ENCODE measurements at regions not wholly inside any gene's neighbourhood (a gene's known extent, or its start where the extent isn't known, plus 50 kb on each side); places are given as distances from the start of the nearest gene placed in this dataset.

DNA sequence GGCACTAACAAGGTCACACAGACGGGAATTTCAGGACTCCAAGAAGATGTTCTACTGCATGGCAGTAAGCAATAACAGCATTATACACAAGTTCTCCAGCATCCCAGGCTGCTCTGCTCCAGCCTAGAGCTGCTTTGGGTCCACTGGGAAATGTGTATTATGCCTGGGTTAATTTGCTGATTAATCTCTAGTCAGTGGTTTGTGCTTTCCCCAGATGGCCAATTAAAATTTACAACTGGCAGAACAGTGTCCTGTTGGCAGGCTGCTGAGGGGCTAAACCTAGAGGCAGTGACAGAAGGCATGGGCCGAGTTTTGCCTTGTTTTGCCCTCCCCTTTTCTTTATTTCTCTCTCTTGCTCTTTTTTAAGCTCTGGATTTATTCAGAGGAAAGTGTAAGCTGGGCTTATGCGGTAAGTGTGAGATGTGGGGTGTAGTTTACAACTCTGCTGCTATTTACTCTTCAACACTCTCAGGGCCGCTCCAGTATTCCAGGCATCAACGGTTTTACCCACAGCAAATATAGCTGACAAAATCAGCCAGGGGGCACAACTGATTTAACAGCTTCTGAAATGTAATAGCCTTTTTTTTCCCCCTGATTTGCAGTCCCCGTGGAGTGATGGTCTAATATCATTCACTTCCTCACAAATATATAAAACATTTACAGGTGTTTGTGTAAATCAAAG lies 348.0 kb downstream of the GPD2 start:
- TF ChIP-seq ZFX (IDR thresholded peaks at IDR 0.05; ENCODE audit: borderline replicate concordance) = no peak
- no peak for TF ChIP-seq CTCF (IDR thresholded peaks at IDR 0.05)
- no peak overlapping the region for H3K27ac ChIP-seq

- H3K27ac ChIP-seq = no peak overlapping the region
- TF ChIP-seq ZFX (IDR thresholded peaks at IDR 0.05; ENCODE audit: borderline replicate concordance) (no peak), CTCF (IDR thresholded peaks at IDR 0.05) (no peak)
Measured at GRCh38 chr2:156787517-156787916, 351.3 kb downstream of the GPD2 start.

DNA sequence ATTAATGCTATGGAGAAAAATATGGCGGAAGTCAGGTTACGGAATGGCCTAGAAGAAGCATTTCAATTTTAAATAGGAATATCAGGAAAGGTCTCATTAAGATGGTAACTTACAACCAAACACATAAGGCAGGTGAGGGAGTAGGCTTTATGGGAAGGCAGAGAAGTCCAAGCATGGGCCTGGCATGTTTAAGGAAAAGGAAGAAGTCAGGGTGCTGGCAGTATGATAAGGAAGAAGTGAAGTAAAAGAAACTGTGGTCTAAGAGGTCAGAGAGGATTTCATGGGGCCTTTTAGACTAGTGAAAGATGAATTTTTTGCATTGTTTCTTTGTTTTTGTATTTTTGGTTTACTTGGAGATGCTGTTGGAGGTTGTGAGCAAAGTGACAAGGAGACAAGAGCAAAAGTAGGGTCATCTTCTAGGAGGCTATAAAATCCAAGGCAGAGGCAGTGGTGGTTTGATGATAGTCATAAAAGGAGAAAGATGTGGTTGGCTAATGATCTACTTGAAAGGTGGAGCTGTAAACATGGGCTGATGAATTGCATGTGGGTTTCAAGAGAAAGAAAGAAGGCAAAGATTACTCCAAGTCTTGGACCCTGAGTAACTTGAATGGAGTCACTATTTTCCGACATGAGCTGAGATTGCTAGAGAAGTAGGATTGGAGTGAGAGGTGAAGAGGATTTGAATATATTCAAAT lies 354.3 kb downstream of the GPD2 start:
- TF ChIP-seq ZFX (IDR thresholded peaks at IDR 0.05; ENCODE audit: borderline replicate concordance) (no peak), CTCF (IDR thresholded peaks at IDR 0.05) (no peak)

DNA sequence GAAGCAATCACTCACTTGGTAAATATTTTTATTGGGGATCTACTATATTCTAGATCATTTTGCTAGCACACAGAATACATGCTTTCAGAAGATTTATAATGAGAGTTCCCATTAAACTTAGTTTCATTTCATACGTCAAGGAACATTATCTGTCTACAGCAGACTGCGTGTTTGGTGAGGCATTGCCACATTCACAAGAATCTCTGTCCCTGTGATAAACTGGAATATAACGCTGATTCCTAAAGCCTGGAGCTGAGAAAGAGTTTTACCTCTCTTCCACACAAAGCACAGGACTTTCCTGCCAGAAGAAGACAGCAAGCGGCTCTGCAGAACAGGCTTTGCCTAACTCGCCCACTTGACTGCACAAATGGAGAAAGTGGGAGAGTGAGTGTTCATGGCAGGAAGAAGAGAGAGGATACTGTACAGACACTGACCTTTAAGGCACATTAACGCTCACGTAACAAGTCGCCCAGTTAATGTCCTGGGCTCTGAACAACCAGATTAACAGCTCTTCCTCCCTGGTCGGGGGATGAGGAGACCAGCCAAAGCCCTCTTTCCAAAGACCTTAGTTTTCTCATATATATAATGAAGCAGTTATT lies 356.2 kb downstream of the GPD2 start:
- TF ChIP-seq ZFX (IDR thresholded peaks at IDR 0.05; ENCODE audit: borderline replicate concordance) = no peak
- no peak for TF ChIP-seq CTCF (IDR thresholded peaks at IDR 0.05)
- no peak overlapping the region for H3K27ac ChIP-seq

More for the DNA sequence above, 354.3 kb downstream of the GPD2 start:
- H3K27ac ChIP-seq = no peak overlapping the region

GRCh38 chr2:156797832-156798231 lies 361.7 kb downstream of the GPD2 start:
- no peak overlapping the region for H3K27ac ChIP-seq
- TF ChIP-seq CTCF (IDR thresholded peaks at IDR 0.05) = no peak
- TF ChIP-seq ZFX (IDR thresholded peaks at IDR 0.05; ENCODE audit: borderline replicate concordance) = no peak

DNA sequence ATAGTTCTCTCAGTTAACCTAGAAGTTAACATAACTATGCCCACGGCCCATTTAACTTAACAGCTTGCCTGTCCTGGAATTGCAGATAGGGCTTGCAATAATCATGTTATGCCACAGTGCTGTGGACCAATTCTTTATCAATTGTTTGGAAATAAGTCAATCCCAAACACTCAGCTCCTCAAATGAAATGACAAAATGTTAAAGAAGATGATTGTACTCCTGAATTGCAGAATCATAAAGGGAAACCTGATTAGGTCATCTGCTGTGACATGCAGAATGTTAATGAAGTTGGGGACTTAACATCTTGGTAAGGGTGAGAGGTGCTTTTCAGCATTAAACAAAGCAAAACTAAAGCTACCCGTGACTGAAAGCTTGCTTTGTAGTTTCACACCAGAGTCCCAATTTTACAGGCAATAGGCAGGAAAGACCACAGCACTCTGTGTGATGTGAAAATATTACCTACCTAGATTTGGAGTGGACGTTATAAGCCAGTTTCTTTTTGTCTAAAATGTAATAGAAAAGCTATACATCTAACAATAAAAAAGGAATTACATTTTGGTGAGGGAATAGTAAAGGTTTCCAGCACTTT lies 364.0 kb downstream of the GPD2 start:
- no peak for TF ChIP-seq CTCF (IDR thresholded peaks at IDR 0.05)
- no peak for TF ChIP-seq ZFX (IDR thresholded peaks at IDR 0.05; ENCODE audit: borderline replicate concordance)

More for the DNA sequence above, 364.0 kb downstream of the GPD2 start:
- no peak overlapping the region for H3K27ac ChIP-seq

All from 22Rv1 (cell line).